ENCODE measurements at regions not wholly inside any gene's neighbourhood (a gene's known extent, or its start where the extent isn't known, plus 50 kb on each side); places are given as distances from the start of the nearest gene placed in this dataset.
A peak's percentile ranks its signal among the peaks of the same experiment; 100 is the strongest.

GRCh38 chr2:190819840-190820301, 60.8 kb upstream of the GLS start:
- DNase-seq (ENCODE audit: low spot score in 2 of 2): no peak
- Histone ChIP-seq H3K36me3 (no peaks in the 10 kb centered on the region), H3K27me3 (no peaks in the 10 kb centered on the region), H3K4me1 (no peaks in the 10 kb centered on the region), H3K9me3 (no peaks in the 10 kb centered on the region), H3K27ac (peak overlapping the region in 1 of 2 donors; percentile 21), H3K4me3 (no peak overlapping the region)
- TF ChIP-seq CTCF (IDR thresholded peaks at IDR 0.05) (no peak), POLR2AphosphoS5 (IDR thresholded peaks at IDR 0.05) (no peak), POLR2A (IDR thresholded peaks at IDR 0.05) (no peak)
- intact Hi-C loops (cut with DNase I; ENCODE audit: low total_unique reads): no loop called here

DNA sequence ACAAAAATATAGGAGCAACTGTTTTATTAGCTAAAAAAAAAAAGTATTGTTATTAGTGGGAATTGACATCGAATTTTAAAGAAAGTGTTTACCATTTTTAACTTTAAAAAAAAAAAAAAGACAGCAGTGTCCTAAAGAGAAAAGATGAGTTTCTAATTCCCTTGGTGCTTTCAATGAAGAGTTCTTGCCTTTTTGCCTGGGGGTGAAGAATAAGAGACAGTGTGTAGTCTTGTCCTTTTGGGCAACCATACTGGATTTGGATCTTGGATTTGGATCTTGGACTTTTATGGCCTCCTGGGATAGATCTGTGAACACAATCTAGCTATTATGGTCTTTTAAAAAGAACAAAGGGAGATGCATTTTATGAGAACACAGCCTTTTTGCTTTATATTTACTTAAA, 60.2 kb upstream of the GLS start:
- Histone ChIP-seq H3K27ac (no peak overlapping the region), H3K36me3 (no peaks in the 10 kb centered on the region), H3K4me1 (no peaks in the 10 kb centered on the region), H3K4me3 (no peak overlapping the region), H3K27me3 (no peaks in the 10 kb centered on the region), H3K9me3 (no peaks in the 10 kb centered on the region)
- intact Hi-C loops (cut with DNase I; ENCODE audit: low total_unique reads): no loop called here
- TF ChIP-seq POLR2A (IDR thresholded peaks at IDR 0.05): no peak
- no peak for TF ChIP-seq POLR2AphosphoS5 (IDR thresholded peaks at IDR 0.05)
- no peak for TF ChIP-seq CTCF (IDR thresholded peaks at IDR 0.05)
- DNase-seq (ENCODE audit: low spot score in 2 of 2): no peak

DNA sequence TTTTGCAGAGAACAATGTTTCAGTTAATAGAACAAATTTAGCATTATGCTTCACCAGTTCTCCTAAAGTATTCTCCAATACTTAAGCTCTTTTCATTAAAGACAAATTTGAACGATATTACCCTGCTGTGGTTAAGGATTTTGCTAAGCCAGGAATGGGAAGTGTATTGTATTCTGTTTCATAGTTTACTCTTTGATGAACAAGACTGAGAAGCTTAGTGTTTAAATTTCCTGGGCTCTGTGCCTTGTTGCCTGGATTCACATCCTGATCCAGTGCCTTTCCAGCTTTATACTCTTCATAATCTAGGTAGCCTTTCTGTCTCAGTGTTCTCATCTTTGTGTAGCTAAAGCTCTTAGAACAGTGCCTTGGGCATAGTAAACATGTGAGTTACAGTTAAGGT, 58.6 kb upstream of the GLS start:
- Histone ChIP-seq H3K4me1 (no peaks in the 10 kb centered on the region), H3K27ac (peak overlapping the region in 1 of 2 donors; percentile 31), H3K9me3 (no peaks in the 10 kb centered on the region), H3K36me3 (no peaks in the 10 kb centered on the region), H3K4me3 (no peak overlapping the region), H3K27me3 (no peaks in the 10 kb centered on the region)
- no peak for DNase-seq (ENCODE audit: low spot score in 2 of 2)
- intact Hi-C loops (cut with DNase I; ENCODE audit: low total_unique reads): no loop called here
- no peak for TF ChIP-seq CTCF (IDR thresholded peaks at IDR 0.05)
- TF ChIP-seq POLR2A (IDR thresholded peaks at IDR 0.05): no peak
- no peak for TF ChIP-seq POLR2AphosphoS5 (IDR thresholded peaks at IDR 0.05)

GRCh38 chr2:190827720-190828119, 52.9 kb upstream of the GLS start:
- H3K27me3 ChIP-seq: no peaks in the 10 kb centered on the region
- H3K9me3 ChIP-seq: no peaks in the 10 kb centered on the region
- TF ChIP-seq POLR2A (IDR thresholded peaks at IDR 0.05): no peak
- TF ChIP-seq POLR2AphosphoS5 (IDR thresholded peaks at IDR 0.05): no peak
- no peak for TF ChIP-seq CTCF (IDR thresholded peaks at IDR 0.05)
- DNase-seq (ENCODE audit: low spot score in 2 of 2): no peak
- H3K27ac ChIP-seq: no peak overlapping the region
- H3K4me1 ChIP-seq: no peaks in the 10 kb centered on the region
- no peaks in the 10 kb centered on the region for H3K36me3 ChIP-seq
- no peak overlapping the region for H3K4me3 ChIP-seq
- intact Hi-C loops (cut with DNase I; ENCODE audit: low total_unique reads): no loop called here

DNA sequence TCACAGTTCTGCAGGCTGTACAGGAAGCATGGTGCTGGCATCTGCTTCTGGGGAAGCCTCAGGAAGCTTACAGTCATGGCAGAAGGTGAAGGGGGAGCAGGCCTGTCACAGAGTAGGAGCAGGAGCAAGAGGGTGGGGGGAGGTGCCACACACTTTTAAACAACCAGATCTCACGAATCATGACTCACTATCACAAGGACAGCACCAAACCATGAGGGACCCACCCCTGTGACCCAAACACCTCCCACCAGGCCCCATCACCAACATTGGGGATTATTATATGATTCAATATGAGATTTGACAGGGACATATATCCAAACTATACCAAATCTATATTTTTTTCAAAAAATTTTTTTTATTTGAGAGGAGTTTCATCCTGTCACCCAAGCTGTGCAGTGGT, 51.0 kb upstream of the GLS start:
- Histone ChIP-seq H3K36me3 (no peaks in the 10 kb centered on the region), H3K9me3 (no peaks in the 10 kb centered on the region), H3K4me1 (no peaks in the 10 kb centered on the region), H3K4me3 (no peak overlapping the region), H3K27ac (no peak overlapping the region), H3K27me3 (no peaks in the 10 kb centered on the region)
- no peak for DNase-seq (ENCODE audit: low spot score in 2 of 2)
- intact Hi-C loops (cut with DNase I; ENCODE audit: low total_unique reads): loop anchor here (10.0 kb wide), 1 partner anchor 1335 kb away; no protein-coding TSS in a partner anchor
- TF ChIP-seq POLR2A (IDR thresholded peaks at IDR 0.05) (no peak), POLR2AphosphoS5 (IDR thresholded peaks at IDR 0.05) (no peak), CTCF (IDR thresholded peaks at IDR 0.05) (no peak)

Measured in breast epithelium (tissue), 4 donors.